GM18502 (cell line): ENCODE measurements at regions not wholly inside any gene's neighbourhood (a gene's known extent, or its start where the extent isn't known, plus 50 kb on each side); places are given as distances from the start of the nearest gene placed in this dataset.
A peak's percentile ranks its signal among the peaks of the same experiment; 100 is the strongest.
"Not testable (repeated sequence)": the region's sequence is repeated elsewhere in the genome, so short reads cannot be mapped to it uniquely, and the experiment has no call there.

Experiments
- ATAC-seq: cut with Tn5 transposase; IDR thresholded peaks from one replicate; pipeline ENCODE4 v1.9.1; 2021; ENCODE audit warnings: mild to moderate bottlenecking; ENCODE audit not compliant: unreplicated experiment, poor library complexity

- no peak for ATAC-seq
These were observed 745.2 kb downstream of the KCNA4 start for GRCh38 chr11:29271616-29272015.

GRCh38 chr11:29268733-29269132 is 748.1 kb downstream of the KCNA4 start:
- no peak for ATAC-seq

- no peak for ATAC-seq
These were observed 751.0 kb downstream of the KCNA4 start for GRCh38 chr11:29265792-29266191.

GRCh38 chr11:29265381-29265780 is 751.4 kb downstream of the KCNA4 start:
- ATAC-seq: no peak

GRCh38 chr11:29263971-29264682 is 752.7 kb downstream of the KCNA4 start:
- no peak for ATAC-seq

GRCh38 chr11:29261831-29262230 is 755.0 kb downstream of the KCNA4 start:
- ATAC-seq: no peak

GRCh38 chr11:29260939-29261705 is 755.7 kb downstream of the KCNA4 start:
- no peak for ATAC-seq

GRCh38 chr11:29258411-29258810 is 758.4 kb downstream of the KCNA4 start:
- no peak for ATAC-seq

GRCh38 chr11:29256580-29256979 is 760.2 kb downstream of the KCNA4 start:
- no peak for ATAC-seq

DNA sequence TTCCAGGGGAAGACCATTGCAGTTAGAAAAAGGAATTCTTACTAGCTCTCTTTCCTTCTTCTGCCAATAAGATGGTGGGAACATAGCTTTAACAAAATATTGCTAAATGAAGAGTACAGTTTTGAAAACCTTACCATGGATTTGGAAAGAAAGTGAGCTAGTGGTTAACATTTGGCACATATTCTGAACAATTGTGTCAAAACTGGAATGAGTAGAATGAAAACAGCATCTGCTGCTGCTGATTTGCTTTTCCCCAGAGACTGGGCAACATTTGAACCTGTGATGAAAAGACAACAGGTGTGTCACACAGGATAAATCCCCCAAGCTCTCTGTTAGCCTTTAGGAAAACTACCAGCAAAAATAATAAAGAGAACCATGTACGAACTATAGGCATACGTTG is 761.4 kb downstream of the KCNA4 start:
- ATAC-seq: no peak

- ATAC-seq: peak; percentile 85
These were observed 765.1 kb downstream of the KCNA4 start for GRCh38 chr11:29251738-29252137.

GRCh38 chr11:29249713-29250112 is 767.1 kb downstream of the KCNA4 start:
- ATAC-seq: no peak

DNA sequence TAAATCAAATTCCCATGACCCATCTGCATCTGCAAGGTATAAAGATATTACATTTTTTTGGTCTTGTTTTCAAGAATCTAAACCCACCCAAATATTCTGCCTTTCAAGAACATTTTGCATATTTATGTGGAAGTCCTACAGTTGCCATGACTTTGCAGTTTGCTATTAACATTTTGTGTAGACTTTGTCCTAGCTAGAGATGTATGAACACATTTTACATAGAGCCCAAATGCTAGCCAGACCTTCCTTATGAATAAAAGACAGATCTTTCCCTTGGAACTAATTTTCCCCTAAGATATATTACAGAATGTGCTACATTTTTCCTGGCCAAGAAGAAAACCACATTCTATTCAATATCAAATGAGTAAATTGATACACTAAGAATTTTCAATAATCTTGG is 772.5 kb downstream of the KCNA4 start:
- no peak for ATAC-seq

- ATAC-seq: no peak
These were observed 773.2 kb downstream of the KCNA4 start for GRCh38 chr11:29243616-29244015.

- ATAC-seq: no peak
These were observed 784.8 kb downstream of the KCNA4 start for GRCh38 chr11:29231991-29232390.

DNA sequence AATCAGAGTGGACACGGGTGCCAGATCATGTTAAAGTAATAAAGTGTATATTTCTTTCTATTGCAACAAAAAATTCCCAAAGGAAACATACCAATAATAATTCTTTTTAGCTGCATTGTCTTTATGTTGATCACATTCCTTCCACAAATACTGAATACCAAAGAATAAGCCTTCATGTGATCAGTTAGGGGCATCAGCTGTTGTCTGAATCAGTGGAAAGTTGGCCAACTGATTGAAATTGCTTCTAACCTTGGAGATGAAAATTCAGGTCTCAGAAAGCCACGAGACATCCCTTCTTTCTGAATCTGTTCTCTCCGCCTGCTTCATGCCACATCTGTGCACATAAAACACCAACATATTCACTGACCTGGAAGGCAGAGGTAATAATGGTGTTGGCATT is 785.2 kb downstream of the KCNA4 start:
- ATAC-seq: no peak

GRCh38 chr11:29227811-29228210 is 789.0 kb downstream of the KCNA4 start:
- no peak for ATAC-seq

- ATAC-seq: no peak
These were observed 792.0 kb downstream of the KCNA4 start for GRCh38 chr11:29224739-29225384.

DNA sequence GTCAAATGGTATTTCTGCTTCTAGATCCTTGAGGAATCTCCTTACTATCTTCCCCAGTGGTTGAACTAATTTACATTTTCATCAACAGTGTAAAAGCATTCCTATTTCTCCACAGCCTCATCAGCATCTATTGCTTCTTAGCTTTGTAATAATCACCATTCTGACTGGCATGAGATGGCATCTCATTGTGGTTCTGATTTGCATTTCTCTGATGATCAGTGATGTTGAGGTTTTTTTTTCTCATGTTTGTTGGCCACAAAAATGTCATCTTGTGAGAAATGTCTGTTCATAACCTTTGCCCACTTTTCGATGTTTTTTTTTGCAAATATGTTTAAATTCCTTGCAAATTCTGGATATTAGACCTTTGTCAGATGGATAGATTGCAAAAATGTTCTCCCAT is 797.3 kb downstream of the KCNA4 start:
- not testable (repeated sequence) for ATAC-seq

DNA sequence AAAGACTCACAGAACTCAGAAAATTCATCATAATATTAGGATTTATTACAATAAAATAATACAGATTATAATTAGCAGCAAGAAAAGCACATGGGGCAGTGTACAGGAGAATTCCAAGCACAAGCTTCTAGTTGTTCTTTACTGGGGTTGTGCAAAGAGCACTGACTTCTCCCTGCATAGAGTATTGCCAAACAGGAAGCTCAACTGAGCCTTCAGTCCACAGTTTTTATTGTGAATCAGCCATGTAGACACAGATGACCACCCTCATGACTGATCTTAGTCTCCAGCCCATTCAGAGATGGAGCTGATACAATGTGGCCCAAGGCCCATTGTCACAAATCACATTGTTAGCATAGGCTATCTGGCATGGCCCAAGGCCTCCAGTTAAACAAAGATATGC is 798.9 kb downstream of the KCNA4 start:
- ATAC-seq: no peak

- ATAC-seq: no peak
These were observed 802.0 kb downstream of the KCNA4 start for GRCh38 chr11:29214833-29215232.
